Endothelial cell of umbilical vein (primary cell): ENCODE measurements at regions not wholly inside any gene's neighbourhood (a gene's known extent, or its start where the extent isn't known, plus 50 kb on each side); places are given as distances from the start of the nearest gene placed in this dataset.

Source experiments
- BruUV-seq: library from RNA; stranded (reverse); fragments of 400-500 nt; replicated peaks from 2 replicates; lab custom pipeline; 2021; lab: Mats Ljungman, UMichigan
- CTCF ChIA-PET: fragments of 300-600, 350-600 bp; sonication (Branson Sonifier 250); formaldehyde crosslinking; loops from one replicate; lab custom pipeline; 2021; ENCODE audit warnings: antibody characterized with exemption, inconsistent platforms; lab: Charles Lee
- POLR2A ChIA-PET: fragments of 300-600, 350-600 bp; sonication (Branson Sonifier 250); formaldehyde crosslinking; loops from one replicate; lab custom pipeline; 2021; ENCODE audit warnings: antibody characterized with exemption, inconsistent platforms; lab: Charles Lee
- DNase-seq: peaks from one replicate; pipeline ENCODE4 v3.0.0-alpha.2; 2011; ENCODE audit warnings: low read depth, low spot score
- FAIRE-seq: peaks from 2 replicates; lab custom pipeline; 2011; peaks lifted over from hg19 to GRCh38; lab: Jason Lieb, UNC
- H2AFZ ChIP-seq: 2 replicates; pipeline ENCODE4 v1.6.0; 2012; ENCODE audit warnings: low read depth, low read length, control low read depth, inconsistent platforms
- H3K27ac ChIP-seq: 2 replicates; pipeline ENCODE4 v1.5.1; 2011; ENCODE audit warnings: low read depth, mild to moderate bottlenecking, control low read depth, low read length, moderate library complexity; ENCODE audit not compliant: insufficient read depth
- H3K27me3 ChIP-seq, 2 experiments: 2 replicates each; pipeline versions ENCODE4 v1.6.0 to v1.6.1; 2011; ENCODE audit warnings: low read length in 2 of 2, mixed read lengths in 1 of 2; ENCODE audit not compliant: control insufficient read depth in 2 of 2, insufficient read depth in 2 of 2
- H3K36me3 ChIP-seq, 2 experiments: 2 replicates in 1 of 2; 3 replicates in 1 of 2; pipeline ENCODE4 v1.5.1; 2011; ENCODE audit warnings: low read length in 2 of 2, mild to moderate bottlenecking in 1 of 2, moderate library complexity in 1 of 2; ENCODE audit not compliant: control insufficient read depth in 2 of 2, insufficient read depth in 2 of 2; ENCODE audit errors: extremely low read depth in 1 of 2
- H3K4me1 ChIP-seq: 3 replicates; pipeline ENCODE4 v1.5.1; 2011; ENCODE audit warnings: mild to moderate bottlenecking, low read length; ENCODE audit not compliant: control insufficient read depth, insufficient read depth; ENCODE audit errors: extremely low read depth
- H3K4me2 ChIP-seq: 2 replicates; pipeline ENCODE4 v1.6.1; 2011; ENCODE audit warnings: low read length, control low read depth, mixed read lengths; ENCODE audit not compliant: insufficient read depth
- H3K4me3 ChIP-seq, 3 experiments: fragments of 200-600 bp in 1 of 3; sonication (generic), shearing (Covaris generic) in 1 of 3; replicated peaks in 1 of 3; 2 replicates each; pipeline ENCODE4 v1.5.1; 2011 to 2016; ENCODE audit warnings: control low read depth in 3 of 3, low read length in 3 of 3, mild to moderate bottlenecking in 2 of 3, inconsistent platforms in 1 of 3, low read depth in 1 of 3, moderate library complexity in 1 of 3; ENCODE audit not compliant: insufficient read depth in 1 of 3
- H3K79me2 ChIP-seq: 2 replicates; pipeline ENCODE4 v1.6.0; 2012; ENCODE audit warnings: low read length, inconsistent platforms; ENCODE audit not compliant: control insufficient read depth, insufficient read depth
- H3K9ac ChIP-seq: replicated peaks from 2 replicates; pipeline ENCODE3; 2011; ENCODE audit warnings: low read length, control low read depth; ENCODE audit not compliant: insufficient read depth; ENCODE audit errors: extremely low read depth
- H3K9me1 ChIP-seq: replicated peaks from 3 replicates; pipeline ENCODE4 v1.6.0; 2011; ENCODE audit warnings: mild to moderate bottlenecking, low read length; ENCODE audit not compliant: control insufficient read depth, insufficient read depth; ENCODE audit errors: extremely low read depth
- H3K9me3 ChIP-seq: replicated peaks from 2 replicates; pipeline ENCODE4 v1.5.1; 2012; ENCODE audit warnings: low read length, inconsistent platforms; ENCODE audit not compliant: control insufficient read depth, insufficient read depth
- H4K20me1 ChIP-seq: replicated peaks from 2 replicates; pipeline ENCODE3; 2011; ENCODE audit warnings: mild to moderate bottlenecking, low read length; ENCODE audit not compliant: control insufficient read depth, insufficient read depth; ENCODE audit errors: extremely low read depth
- EZH2 ChIP-seq: IDR thresholded peaks from 2 replicates; pipeline ENCODE4 v1.6.1; 2012; ENCODE audit warnings: borderline replicate concordance, low read depth, mild to moderate bottlenecking, moderate library complexity, low read length, inconsistent platforms; ENCODE audit not compliant: severe bottlenecking
- FOS ChIP-seq: IDR thresholded peaks from 2 replicates; pipeline ENCODE4 v1.6.1; 2011; ENCODE audit warnings: mild to moderate bottlenecking, low read length, moderate library complexity, borderline replicate concordance; ENCODE audit not compliant: insufficient read depth
- GATA2 ChIP-seq: IDR thresholded peaks from 2 replicates; pipeline ENCODE4 v1.7.0; 2011; ENCODE audit warnings: low read depth, mild to moderate bottlenecking, moderate library complexity, mixed read lengths, low read length; ENCODE audit not compliant: insufficient read length, insufficient read depth
- JUN ChIP-seq: IDR thresholded peaks from 2 replicates; pipeline ENCODE4 v1.6.1; 2011; ENCODE audit warnings: borderline replicate concordance, low read depth; ENCODE audit not compliant: insufficient read length, insufficient read depth
- MYC ChIP-seq: IDR thresholded peaks from one replicate; pipeline ENCODE4 v1.6.1; 2011; ENCODE audit warnings: mild to moderate bottlenecking, low read depth, low read length
- POLR2A ChIP-seq: IDR thresholded peaks from 2 replicates; pipeline ENCODE4 v1.6.1; 2012; ENCODE audit warnings: low read depth, mild to moderate bottlenecking, control low read depth, low read length
- POLR2AphosphoS5 ChIP-seq: IDR thresholded peaks from 2 replicates; pipeline ENCODE4 v1.6.1; 2012; ENCODE audit warnings: low read depth, mild to moderate bottlenecking, control low read depth, low read length, moderate library complexity; ENCODE audit not compliant: insufficient read depth
- dilution Hi-C: fragments of 300-500 bp; cut with MboI; formaldehyde crosslinking; loops from one replicate; pipeline ENCODE4 v1.15.0; 2019; ENCODE audit warnings: low sequenced_read_pairs; ENCODE audit not compliant: extremely low pct_ligation_motif_present
- intact Hi-C: fragments of 100-400 bp; cut with micrococcal nuclease; formaldehyde crosslinking; loops from one replicate; pipeline ENCODE4 v1.10.0; 2022
- TF ChIP-seq, protein P1 (sequence below): IDR thresholded peaks from 2 replicates; pipeline ENCODE4 v1.6.1; 2011; ENCODE audit not compliant: insufficient read depth, insufficient read length
- TF ChIP-seq, protein P2 (sequence below), 2 donors: IDR thresholded peaks; 1 replicate in 1 of 2; 2 replicates in 1 of 2; pipeline ENCODE4 v1.5.1; 2011; ENCODE audit warnings: low read length in 2 of 2, mild to moderate bottlenecking in 2 of 2, moderate library complexity in 2 of 2, control low read depth in 1 of 2, inconsistent platforms in 1 of 2, low read depth in 1 of 2; ENCODE audit not compliant: insufficient read depth in 1 of 2; ENCODE audit errors: extremely low read depth in 1 of 2

DNA sequence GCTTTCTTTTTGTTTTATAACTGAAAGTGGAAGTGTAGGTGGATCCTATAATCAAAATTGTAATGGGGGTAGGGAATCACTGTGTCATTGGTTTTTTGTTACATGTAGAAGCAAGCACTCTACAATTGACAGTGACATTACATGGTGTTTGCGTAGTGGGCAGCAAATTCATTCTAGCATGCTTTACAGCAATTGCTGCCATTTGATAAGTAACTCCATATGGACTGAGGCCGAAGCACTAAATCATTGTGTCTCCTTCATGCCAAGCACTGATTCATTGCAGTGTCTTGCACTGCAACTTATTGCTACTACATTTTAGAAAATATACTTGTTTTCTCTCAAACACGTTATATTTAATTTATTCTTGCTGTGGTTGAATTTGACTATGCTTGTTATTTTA, 933.9 kb downstream of the NSUN3 start:
- H2AFZ ChIP-seq = no peak overlapping the region
- FAIRE-seq (no peak), DNase-seq (no peak)
- no peaks in the 10 kb centered on the region for H3K9me3 ChIP-seq
- no peaks in the 10 kb centered on the region for H3K4me1 ChIP-seq
- no peaks in the 10 kb centered on the region for H3K79me2 ChIP-seq
- no peaks in the 10 kb centered on the region for H3K9me1 ChIP-seq
- BruUV-seq = no TSS peak
- no peaks in the 10 kb centered on the region for H3K27me3 ChIP-seq
- ChIA-PET CTCF (no interaction called here), POLR2A (no interaction called here)
- H4K20me1 ChIP-seq = no peaks in the 10 kb centered on the region
- intact Hi-C loops = no loop called here
- TF ChIP-seq, protein P1, sequence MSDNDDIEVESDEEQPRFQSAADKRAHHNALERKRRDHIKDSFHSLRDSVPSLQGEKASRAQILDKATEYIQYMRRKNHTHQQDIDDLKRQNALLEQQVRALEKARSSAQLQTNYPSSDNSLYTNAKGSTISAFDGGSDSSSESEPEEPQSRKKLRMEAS = no peak
- TF ChIP-seq POLR2A (no peak), FOS (no peak), MYC (no peak), JUN (no peak), EZH2 (no peak), GATA2 (no peak), POLR2AphosphoS5 (no peak)
- TF ChIP-seq, protein P2, sequence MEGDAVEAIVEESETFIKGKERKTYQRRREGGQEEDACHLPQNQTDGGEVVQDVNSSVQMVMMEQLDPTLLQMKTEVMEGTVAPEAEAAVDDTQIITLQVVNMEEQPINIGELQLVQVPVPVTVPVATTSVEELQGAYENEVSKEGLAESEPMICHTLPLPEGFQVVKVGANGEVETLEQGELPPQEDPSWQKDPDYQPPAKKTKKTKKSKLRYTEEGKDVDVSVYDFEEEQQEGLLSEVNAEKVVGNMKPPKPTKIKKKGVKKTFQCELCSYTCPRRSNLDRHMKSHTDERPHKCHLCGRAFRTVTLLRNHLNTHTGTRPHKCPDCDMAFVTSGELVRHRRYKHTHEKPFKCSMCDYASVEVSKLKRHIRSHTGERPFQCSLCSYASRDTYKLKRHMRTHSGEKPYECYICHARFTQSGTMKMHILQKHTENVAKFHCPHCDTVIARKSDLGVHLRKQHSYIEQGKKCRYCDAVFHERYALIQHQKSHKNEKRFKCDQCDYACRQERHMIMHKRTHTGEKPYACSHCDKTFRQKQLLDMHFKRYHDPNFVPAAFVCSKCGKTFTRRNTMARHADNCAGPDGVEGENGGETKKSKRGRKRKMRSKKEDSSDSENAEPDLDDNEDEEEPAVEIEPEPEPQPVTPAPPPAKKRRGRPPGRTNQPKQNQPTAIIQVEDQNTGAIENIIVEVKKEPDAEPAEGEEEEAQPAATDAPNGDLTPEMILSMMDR (IDR thresholded peaks at IDR 0.05; ENCODE audit: extremely low read depth in 1 of 2, insufficient read depth in 1 of 2, low read depth in 1 of 2, low read length in 2 of 2) = no peak
- H3K9ac ChIP-seq = no peak overlapping the region
- H3K27ac ChIP-seq = no peak overlapping the region
- H3K4me3 ChIP-seq = no peak overlapping the region
- no peaks in the 10 kb centered on the region for H3K36me3 ChIP-seq
- dilution Hi-C loops = no loop called here
- no peak overlapping the region for H3K4me2 ChIP-seq
